Tibial nerve (tissue), 4 donors: ENCODE measurements at regions not wholly inside any gene's neighbourhood (a gene's known extent, or its start where the extent isn't known, plus 50 kb on each side); places are given as distances from the start of the nearest gene placed in this dataset.

Experiments used
- DNase-seq, 2 donors: peaks; one replicate each; pipeline ENCODE4 v3.0.0-alpha.2; 2019; ENCODE audit warnings: low spot score in 2 of 2
- H3K27ac ChIP-seq, 4 donors: fragments of 200-600 bp; sonication (generic) in 3 of 4; one replicate each; pipeline ENCODE4 v1.5.1; 2017 to 2019; ENCODE audit warnings: mild to moderate bottlenecking in 1 of 4
- H3K27me3 ChIP-seq, 2 donors: fragments of 200-600 bp; sonication (generic) in 1 of 2; one replicate each; pipeline versions ENCODE4 v1.5.1 to v1.6.0; 2017 to 2019
- H3K36me3 ChIP-seq, 3 donors: fragments of 200-600 bp; sonication (generic); one replicate each; pipeline ENCODE4 v1.5.1; 2018 to 2019
- H3K4me1 ChIP-seq, 4 donors: fragments of 200-600 bp; sonication (generic) in 3 of 4; one replicate each; pipeline ENCODE4 v1.5.1; 2017 to 2019
- H3K4me3 ChIP-seq, 4 donors: fragments of 200-600 bp; sonication (generic) in 3 of 4; one replicate each; pipeline ENCODE4 v1.5.1; 2017 to 2019; ENCODE audit warnings: mild to moderate bottlenecking in 1 of 4, moderate library complexity in 1 of 4
- H3K9me3 ChIP-seq, 4 donors: fragments of 200-600 bp; sonication (generic) in 3 of 4; one replicate each; pipeline ENCODE4 v1.5.1; 2017 to 2019
- EP300 ChIP-seq, 2 donors: sonication (generic); formaldehyde crosslinking; IDR thresholded peaks; one replicate each; pipeline ENCODE4 v1.6.1; 2017; ENCODE audit warnings: antibody characterized with exemption in 2 of 2, mild to moderate bottlenecking in 1 of 2
- POLR2A ChIP-seq, 2 donors: fragments of 450-650 bp; IDR thresholded peaks; one replicate each; pipeline ENCODE4 v1.6.1; 2017; ENCODE audit warnings: antibody characterized with exemption in 2 of 2, mild to moderate bottlenecking in 2 of 2, moderate library complexity in 2 of 2
- WGBS, 2 donors: methylation state at CpG; one replicate each; pipeline ENCODE4 v1.1.5; 2018; 5-methylcytosine and 5-hydroxymethylcytosine counted together
- TF ChIP-seq, protein P1 (sequence below), 5 experiments: fragments of 200-600 bp in 3 of 5; fragments of 450-650 bp in 2 of 5; sonication (generic) in 3 of 5; IDR thresholded peaks; one replicate each; pipeline ENCODE4 v1.5.1; 2016 to 2019; ENCODE audit warnings: antibody characterized with exemption in 5 of 5, mild to moderate bottlenecking in 3 of 5, moderate library complexity in 2 of 5

GRCh38 chr1:219372916-219373615, 199.4 kb downstream of the LYPLAL1 start:
- TF ChIP-seq, protein P1, sequence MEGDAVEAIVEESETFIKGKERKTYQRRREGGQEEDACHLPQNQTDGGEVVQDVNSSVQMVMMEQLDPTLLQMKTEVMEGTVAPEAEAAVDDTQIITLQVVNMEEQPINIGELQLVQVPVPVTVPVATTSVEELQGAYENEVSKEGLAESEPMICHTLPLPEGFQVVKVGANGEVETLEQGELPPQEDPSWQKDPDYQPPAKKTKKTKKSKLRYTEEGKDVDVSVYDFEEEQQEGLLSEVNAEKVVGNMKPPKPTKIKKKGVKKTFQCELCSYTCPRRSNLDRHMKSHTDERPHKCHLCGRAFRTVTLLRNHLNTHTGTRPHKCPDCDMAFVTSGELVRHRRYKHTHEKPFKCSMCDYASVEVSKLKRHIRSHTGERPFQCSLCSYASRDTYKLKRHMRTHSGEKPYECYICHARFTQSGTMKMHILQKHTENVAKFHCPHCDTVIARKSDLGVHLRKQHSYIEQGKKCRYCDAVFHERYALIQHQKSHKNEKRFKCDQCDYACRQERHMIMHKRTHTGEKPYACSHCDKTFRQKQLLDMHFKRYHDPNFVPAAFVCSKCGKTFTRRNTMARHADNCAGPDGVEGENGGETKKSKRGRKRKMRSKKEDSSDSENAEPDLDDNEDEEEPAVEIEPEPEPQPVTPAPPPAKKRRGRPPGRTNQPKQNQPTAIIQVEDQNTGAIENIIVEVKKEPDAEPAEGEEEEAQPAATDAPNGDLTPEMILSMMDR (IDR thresholded peaks at IDR 0.05) = no peak
- TF ChIP-seq EP300 (IDR thresholded peaks at IDR 0.05) (no peak), POLR2A (IDR thresholded peaks at IDR 0.05) (no peak)
- Histone ChIP-seq H3K4me3 (no peak overlapping the region), H3K36me3 (no peaks in the 10 kb centered on the region), H3K27ac (no peak overlapping the region), H3K4me1 (no peaks in the 10 kb centered on the region), H3K9me3 (no peaks in the 10 kb centered on the region), H3K27me3 (no peaks in the 10 kb centered on the region)
- 84 to 85% methylated on average over 6 of the region's 6 CpGs for WGBS, 2 donors
- no peak for DNase-seq

DNA sequence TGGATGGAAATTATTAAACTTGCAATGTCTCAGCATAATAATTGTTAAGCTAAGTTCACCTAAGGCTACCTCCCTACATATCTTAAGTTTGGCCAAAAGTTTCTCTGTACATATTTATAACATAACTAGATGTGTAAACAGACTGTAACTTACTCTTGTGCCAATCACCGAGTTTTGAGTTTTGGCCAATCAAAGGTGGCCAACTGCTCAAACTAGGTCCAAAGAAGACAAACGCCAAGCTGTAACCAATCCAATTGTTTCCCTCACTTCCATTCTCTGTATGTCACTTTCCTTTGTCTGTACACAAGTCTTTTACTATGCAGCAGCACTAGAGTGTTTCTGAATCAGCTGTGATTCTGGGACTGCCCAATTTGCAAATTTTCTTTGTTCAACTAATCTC, 197.8 kb downstream of the LYPLAL1 start:
- Histone ChIP-seq H3K36me3 (no peaks in the 10 kb centered on the region), H3K9me3 (no peaks in the 10 kb centered on the region), H3K27me3 (no peaks in the 10 kb centered on the region), H3K27ac (no peak overlapping the region), H3K4me1 (no peaks in the 10 kb centered on the region), H3K4me3 (no peak overlapping the region)
- no peak for TF ChIP-seq POLR2A (IDR thresholded peaks at IDR 0.05)
- no peak for TF ChIP-seq EP300 (IDR thresholded peaks at IDR 0.05)
- TF ChIP-seq, protein P1 (IDR thresholded peaks at IDR 0.05) = no peak
- WGBS, 2 donors = 79 to 88% methylated on average over 2 of the region's 2 CpGs
- no peak for DNase-seq

DNA sequence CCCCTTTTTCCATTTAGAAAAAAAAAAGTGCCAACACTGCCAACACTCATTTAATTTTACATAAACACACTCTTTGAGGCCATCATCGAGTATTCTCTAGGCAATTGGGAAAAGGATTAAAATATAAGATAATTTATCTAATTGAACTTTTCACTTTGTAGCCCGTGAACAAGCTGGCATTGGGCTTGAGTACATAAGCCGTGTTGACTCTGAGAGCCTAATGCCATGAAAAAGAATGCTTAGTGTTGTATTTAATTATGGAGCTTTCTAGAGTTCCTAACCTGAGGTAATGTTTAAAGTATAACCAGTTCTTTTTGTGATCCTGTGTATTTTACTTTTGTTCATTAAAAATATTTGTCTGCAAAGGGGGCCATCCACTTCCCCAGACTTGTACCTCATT, 193.8 kb downstream of the LYPLAL1 start:
- Histone ChIP-seq H3K4me3 (no peak overlapping the region), H3K27ac (no peak overlapping the region), H3K27me3 (no peaks in the 10 kb centered on the region), H3K9me3 (no peaks in the 10 kb centered on the region), H3K4me1 (no peaks in the 10 kb centered on the region), H3K36me3 (no peaks in the 10 kb centered on the region)
- 94 to 95% methylated on average over 3 of the region's 3 CpGs for WGBS, 2 donors
- no peak for DNase-seq
- TF ChIP-seq, protein P1 (IDR thresholded peaks at IDR 0.05) = no peak
- TF ChIP-seq POLR2A (IDR thresholded peaks at IDR 0.05) (no peak), EP300 (IDR thresholded peaks at IDR 0.05) (no peak)

DNA sequence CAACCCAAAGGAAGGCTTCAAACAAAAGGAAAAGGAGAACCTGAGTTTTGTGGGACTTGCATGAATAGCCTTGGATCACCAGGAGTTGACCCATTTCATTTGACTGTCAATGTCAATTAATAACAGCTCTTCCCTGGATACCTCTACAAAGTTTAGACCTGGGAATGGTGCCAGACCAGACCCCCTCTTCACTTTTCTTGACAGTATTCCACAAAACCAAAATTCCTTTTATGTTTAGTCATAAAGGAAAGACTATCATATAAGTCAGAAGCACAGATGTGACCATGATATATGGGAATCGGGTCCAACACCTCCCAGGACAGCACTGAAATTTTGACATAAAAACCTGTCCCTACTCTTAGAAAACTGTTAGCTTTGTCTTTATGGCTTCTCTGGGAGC, 191.8 kb downstream of the LYPLAL1 start:
- no peak for DNase-seq
- 72 to 81% methylated on average over 1 of the region's 1 CpG for WGBS, 2 donors
- no peaks in the 10 kb centered on the region for H3K27me3 ChIP-seq
- no peaks in the 10 kb centered on the region for H3K9me3 ChIP-seq
- H3K4me3 ChIP-seq = no peak overlapping the region
- TF ChIP-seq POLR2A (IDR thresholded peaks at IDR 0.05) (no peak), EP300 (IDR thresholded peaks at IDR 0.05) (no peak)
- TF ChIP-seq, protein P1 (IDR thresholded peaks at IDR 0.05) = no peak
- H3K36me3 ChIP-seq = no peaks in the 10 kb centered on the region
- no peak overlapping the region for H3K27ac ChIP-seq
- H3K4me1 ChIP-seq = no peaks in the 10 kb centered on the region

DNA sequence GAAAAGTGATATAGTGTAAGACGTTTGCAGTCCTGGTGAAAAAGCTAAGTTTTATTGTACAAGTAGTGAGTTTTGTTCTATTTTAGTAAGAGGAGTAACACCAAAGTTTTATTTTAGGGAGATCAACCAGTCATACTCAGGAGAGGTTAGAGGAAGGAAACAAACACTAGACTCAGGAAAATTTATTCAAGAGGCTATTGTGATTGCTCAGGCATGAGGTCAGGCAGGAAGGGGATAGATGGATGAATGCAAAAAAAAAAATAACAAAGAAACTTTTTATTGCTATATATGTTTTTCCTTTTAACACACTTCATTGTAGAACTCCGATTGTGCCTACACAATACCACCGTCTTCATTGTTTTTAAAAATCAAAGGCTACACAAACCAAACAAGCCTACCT, 189.0 kb downstream of the LYPLAL1 start:
- WGBS, 2 donors = 72 to 76% methylated on average over 3 of the region's 3 CpGs
- TF ChIP-seq, protein P1 (IDR thresholded peaks at IDR 0.05) = no peak
- TF ChIP-seq POLR2A (IDR thresholded peaks at IDR 0.05) (no peak), EP300 (IDR thresholded peaks at IDR 0.05) (no peak)
- Histone ChIP-seq H3K27ac (no peak overlapping the region), H3K9me3 (no peaks in the 10 kb centered on the region), H3K27me3 (no peaks in the 10 kb centered on the region), H3K36me3 (no peaks in the 10 kb centered on the region), H3K4me3 (no peak overlapping the region), H3K4me1 (no peaks in the 10 kb centered on the region)
- DNase-seq = no peak
